Stimulated activated naive CD8-positive, alpha-beta T cell treated with anti-CD3 and anti-CD28 coated beads, Interleukin-15, Interleukin-2, amounts not matched to agents 100 ng/mL and 50 ng/mL, for 24 hours (primary cell): ENCODE measurements at regions not wholly inside any gene's neighbourhood (a gene's known extent, or its start where the extent isn't known, plus 50 kb on each side); places are given as distances from the start of the nearest gene placed in this dataset.
"Not testable (repeated sequence)": the region's sequence is repeated elsewhere in the genome, so short reads cannot be mapped to it uniquely, and the experiment has no call there.

ENCODE experiments used
- H3K27ac Mint-ChIP-seq: one replicate; pipeline ENCODE4 v1.8.0; 2021; ENCODE audit warnings: mild to moderate bottlenecking, mixed read lengths
- H3K27me3 Mint-ChIP-seq: one replicate; pipeline ENCODE4 v1.8.0; 2021; ENCODE audit warnings: mixed read lengths
- H3K36me3 Mint-ChIP-seq: one replicate; pipeline ENCODE4 v1.8.0; 2021; ENCODE audit warnings: low read depth, mixed read lengths
- H3K4me1 Mint-ChIP-seq: one replicate; pipeline ENCODE4 v1.8.0; 2021; ENCODE audit warnings: low read depth, mixed read lengths
- H3K4me3 Mint-ChIP-seq: one replicate; pipeline ENCODE4 v1.8.0; 2021; ENCODE audit warnings: mild to moderate bottlenecking, mixed read lengths
- H3K9me3 Mint-ChIP-seq: one replicate; pipeline ENCODE4 v1.8.0; 2021; ENCODE audit warnings: mixed read lengths

DNA sequence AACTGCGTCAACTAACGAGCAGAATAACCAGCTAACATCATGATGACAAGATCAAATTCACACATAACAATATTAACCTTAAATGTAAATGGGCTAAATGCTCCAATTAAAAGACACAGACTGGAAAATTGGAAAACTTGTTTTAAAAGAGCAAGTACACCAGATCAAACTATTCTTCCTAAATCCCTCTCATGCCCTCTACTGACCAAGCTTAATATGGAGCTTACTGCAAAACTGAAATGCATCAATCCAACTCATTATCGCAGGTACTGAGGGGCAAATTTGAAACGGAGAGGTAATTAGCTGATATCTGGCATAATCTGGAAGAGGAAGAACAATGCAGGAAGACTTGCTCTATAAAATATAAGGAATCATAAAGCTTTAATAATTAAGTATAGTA, 1223.8 kb downstream of the NXPH1 start:
- no peaks in the 10 kb centered on the region for H3K36me3 Mint-ChIP-seq
- no peak overlapping the region for H3K27ac Mint-ChIP-seq
- H3K4me1 Mint-ChIP-seq, result no peaks in the 10 kb centered on the region
- H3K4me3 Mint-ChIP-seq, result no peak overlapping the region
- H3K27me3 Mint-ChIP-seq, result no peaks in the 10 kb centered on the region
- H3K9me3 Mint-ChIP-seq, result peaks cover 14% of the 10 kb centered on the region

DNA sequence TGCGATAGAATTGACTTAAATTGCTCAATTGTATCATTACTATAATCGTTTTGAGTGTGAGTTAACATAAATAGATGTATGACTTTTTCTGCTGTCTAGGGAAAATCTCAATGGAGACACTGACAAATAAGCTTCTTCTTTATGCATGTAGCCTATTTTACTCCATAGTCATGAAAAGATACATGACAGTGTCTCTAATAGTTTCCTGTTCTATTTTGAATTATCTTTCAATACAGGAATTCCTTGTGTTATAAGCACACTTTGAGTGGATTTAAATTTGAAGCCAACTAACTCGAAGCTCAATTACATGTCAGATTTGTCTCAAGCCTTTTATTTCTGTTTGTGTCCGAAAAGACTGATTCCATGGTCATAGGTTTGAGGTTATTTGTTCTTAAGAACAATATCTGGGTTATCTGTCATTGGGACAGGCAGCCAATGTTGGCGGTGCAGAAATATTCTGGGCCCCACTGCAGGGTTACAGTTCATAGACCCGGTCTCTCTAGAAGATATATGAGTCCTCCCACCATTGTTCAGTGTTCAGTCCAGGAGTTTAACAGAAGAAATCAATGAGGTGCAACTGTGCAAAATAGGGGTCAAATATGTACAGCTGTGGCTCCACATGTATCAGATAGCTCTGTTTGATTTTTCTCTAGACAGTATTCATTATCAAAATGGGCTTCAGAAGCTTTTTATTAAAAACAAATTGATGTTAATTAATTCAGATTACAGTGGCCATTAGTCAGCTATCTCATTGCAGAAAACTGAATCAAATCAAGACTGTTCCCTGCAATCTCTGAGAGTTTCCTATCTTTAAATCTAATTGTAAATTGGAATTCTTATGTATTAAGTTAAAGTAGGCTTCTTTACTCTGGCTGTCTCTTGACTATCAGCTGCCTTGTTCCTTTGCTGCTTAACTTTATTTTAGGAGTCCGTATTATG, 1238.8 kb downstream of the NXPH1 start:
- Mint-ChIP-seq H3K27ac (no peak overlapping the region), H3K4me1 (no peaks in the 10 kb centered on the region), H3K27me3 (no peaks in the 10 kb centered on the region), H3K36me3 (no peaks in the 10 kb centered on the region), H3K9me3 (peaks cover 8% of the 10 kb centered on the region), H3K4me3 (no peak overlapping the region)

DNA sequence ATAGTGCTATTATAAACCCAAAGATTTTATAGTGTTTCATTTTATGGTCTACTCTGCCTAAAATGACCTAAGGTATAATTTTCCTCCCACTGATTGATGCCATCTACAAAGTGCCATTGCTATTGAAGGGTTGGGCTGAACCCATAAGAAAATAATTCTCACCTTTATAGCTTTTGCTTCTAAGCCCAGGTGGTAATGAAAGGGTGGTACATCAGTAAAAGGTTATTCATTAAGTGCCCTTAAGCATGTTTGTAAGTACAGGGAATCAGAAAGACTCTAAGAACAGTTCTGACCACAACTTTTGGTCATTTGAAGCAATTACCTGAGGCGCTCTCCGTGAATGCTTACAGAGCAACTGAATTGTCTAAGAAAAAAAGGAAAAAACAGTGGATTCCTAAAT, 1247.3 kb downstream of the NXPH1 start:
- H3K27me3 Mint-ChIP-seq, result no peaks in the 10 kb centered on the region
- no peak overlapping the region for H3K4me3 Mint-ChIP-seq
- H3K36me3 Mint-ChIP-seq, result no peaks in the 10 kb centered on the region
- H3K9me3 Mint-ChIP-seq, result peaks cover 6% of the 10 kb centered on the region
- no peaks in the 10 kb centered on the region for H3K4me1 Mint-ChIP-seq
- no peak overlapping the region for H3K27ac Mint-ChIP-seq

DNA sequence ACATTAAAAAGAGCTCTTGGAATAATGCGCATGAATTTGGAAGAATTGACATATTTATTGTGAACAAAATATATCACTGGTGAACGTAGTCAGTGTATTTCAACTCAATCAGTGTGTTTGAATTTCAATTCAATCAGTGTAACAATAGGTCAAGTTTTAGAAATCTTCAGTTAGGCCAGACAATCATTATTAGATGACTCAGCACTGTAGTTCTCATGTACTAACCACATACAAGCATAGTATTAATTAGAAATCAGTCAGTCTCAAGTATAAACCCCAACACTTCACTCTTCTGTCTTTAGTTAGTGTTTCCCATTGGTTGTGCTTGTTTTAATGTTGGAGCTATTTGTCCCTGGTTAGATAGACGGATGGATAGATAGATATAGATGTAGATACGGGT, 1247.9 kb downstream of the NXPH1 start:
- peaks cover 6% of the 10 kb centered on the region for H3K9me3 Mint-ChIP-seq
- no peak overlapping the region for H3K4me3 Mint-ChIP-seq
- H3K27ac Mint-ChIP-seq, result no peak overlapping the region
- no peaks in the 10 kb centered on the region for H3K4me1 Mint-ChIP-seq
- no peaks in the 10 kb centered on the region for H3K27me3 Mint-ChIP-seq
- no peaks in the 10 kb centered on the region for H3K36me3 Mint-ChIP-seq

DNA sequence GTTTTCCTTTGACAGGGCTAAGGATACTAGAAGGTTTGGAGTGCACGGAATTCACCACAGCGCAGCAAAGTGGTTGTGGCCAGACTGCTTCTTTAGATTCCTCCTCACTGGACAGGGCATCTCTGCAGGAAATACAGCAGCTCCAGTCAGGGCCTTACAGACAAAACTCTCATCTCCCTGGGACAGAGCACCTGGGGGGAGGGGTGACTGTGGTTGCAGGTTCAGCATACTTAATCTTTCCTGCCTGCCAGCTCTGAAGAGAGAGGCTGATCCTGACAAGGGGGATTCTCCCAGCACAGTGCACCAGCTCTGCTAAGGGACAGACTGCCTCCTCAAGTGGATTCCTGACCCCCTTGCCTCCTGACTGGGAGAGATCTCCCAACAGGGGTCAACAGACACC, 1257.9 kb downstream of the NXPH1 start:
- Mint-ChIP-seq H3K27me3 (no peaks in the 10 kb centered on the region), H3K27ac (no peak overlapping the region), H3K4me1 (no peaks in the 10 kb centered on the region), H3K36me3 (no peaks in the 10 kb centered on the region), H3K4me3 (no peak overlapping the region), H3K9me3 (peaks cover 8% of the 10 kb centered on the region)

DNA sequence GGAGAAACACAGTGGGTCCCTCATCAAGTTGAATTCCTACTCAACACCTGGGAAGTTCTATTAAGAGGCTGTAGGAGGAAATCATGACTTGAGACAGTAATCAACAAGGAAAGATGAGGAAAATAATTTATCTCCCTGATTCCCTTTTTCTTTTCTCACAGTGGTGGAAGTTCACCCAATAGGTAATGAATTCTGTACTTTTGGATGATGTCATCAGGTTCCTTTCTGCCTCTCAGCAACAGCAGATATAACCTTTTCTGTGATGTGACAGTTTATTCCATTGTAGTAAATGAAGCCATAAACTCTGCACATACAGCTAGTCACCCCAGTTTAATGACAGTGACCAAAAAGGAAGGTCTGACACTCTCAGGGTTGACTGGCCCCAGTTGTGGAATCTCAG, 1265.0 kb downstream of the NXPH1 start:
- Mint-ChIP-seq H3K9me3 (peaks cover 10% of the 10 kb centered on the region), H3K36me3 (no peaks in the 10 kb centered on the region), H3K4me3 (no peak overlapping the region), H3K27ac (no peak overlapping the region), H3K4me1 (no peaks in the 10 kb centered on the region), H3K27me3 (no peaks in the 10 kb centered on the region)

DNA sequence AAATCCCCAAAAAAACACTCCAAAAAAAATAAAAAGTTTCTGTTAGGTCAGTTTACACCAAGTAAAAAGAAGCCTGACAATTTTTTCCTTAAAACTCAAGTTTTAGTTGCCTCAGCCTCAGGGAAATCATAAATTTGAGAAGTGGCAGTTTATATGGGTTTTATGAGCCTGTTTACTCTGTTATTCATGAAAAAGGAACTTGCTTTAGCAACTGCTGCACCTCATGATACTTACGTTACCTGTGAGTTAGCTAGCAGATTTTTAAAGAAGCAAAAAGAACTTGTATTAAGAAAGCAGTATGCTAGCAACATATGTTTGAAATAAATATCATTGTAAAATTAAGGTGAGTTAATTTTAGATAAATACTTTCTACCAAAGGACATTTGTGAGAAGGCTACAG, 1264.5 kb upstream of the PHF14 start:
- no peaks in the 10 kb centered on the region for H3K36me3 Mint-ChIP-seq
- H3K9me3 Mint-ChIP-seq, result no peaks in the 10 kb centered on the region
- no peaks in the 10 kb centered on the region for H3K27me3 Mint-ChIP-seq
- no peak overlapping the region for H3K27ac Mint-ChIP-seq
- H3K4me1 Mint-ChIP-seq, result no peaks in the 10 kb centered on the region
- no peak overlapping the region for H3K4me3 Mint-ChIP-seq

DNA sequence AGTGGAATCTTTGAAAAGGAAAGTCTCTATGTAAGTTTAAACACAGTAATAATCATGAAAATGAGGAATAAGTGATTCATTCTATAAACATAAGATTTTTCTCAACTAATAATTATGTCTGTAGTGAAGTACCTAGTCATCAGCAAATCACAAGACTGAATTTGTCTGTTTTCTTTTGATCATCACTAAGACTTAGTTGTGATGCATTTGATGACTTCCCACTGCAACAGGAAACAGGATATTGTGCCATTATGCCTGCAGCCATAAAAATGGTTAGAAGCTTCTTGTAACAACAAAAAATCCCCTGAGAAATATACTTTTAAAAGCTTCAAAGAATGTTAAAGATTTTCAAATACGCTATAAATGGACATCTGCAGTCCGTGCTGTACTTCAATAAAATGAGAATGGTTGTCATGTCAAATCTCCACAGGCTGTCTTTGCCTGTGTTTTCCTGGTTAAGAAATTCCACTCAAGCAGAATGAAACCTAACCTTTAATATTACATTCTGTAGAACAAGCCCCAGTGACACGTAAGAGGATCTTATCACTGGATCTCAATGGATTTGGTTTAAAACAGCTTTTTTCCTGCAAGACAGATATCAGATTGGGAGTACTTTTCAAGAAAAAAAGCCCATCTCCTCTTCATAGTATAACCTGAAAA, 1262.3 kb upstream of the PHF14 start:
- H3K36me3 Mint-ChIP-seq, result no peaks in the 10 kb centered on the region
- H3K27ac Mint-ChIP-seq, result no peak overlapping the region
- H3K9me3 Mint-ChIP-seq, result no peaks in the 10 kb centered on the region
- no peaks in the 10 kb centered on the region for H3K27me3 Mint-ChIP-seq
- no peaks in the 10 kb centered on the region for H3K4me1 Mint-ChIP-seq
- no peak overlapping the region for H3K4me3 Mint-ChIP-seq

DNA sequence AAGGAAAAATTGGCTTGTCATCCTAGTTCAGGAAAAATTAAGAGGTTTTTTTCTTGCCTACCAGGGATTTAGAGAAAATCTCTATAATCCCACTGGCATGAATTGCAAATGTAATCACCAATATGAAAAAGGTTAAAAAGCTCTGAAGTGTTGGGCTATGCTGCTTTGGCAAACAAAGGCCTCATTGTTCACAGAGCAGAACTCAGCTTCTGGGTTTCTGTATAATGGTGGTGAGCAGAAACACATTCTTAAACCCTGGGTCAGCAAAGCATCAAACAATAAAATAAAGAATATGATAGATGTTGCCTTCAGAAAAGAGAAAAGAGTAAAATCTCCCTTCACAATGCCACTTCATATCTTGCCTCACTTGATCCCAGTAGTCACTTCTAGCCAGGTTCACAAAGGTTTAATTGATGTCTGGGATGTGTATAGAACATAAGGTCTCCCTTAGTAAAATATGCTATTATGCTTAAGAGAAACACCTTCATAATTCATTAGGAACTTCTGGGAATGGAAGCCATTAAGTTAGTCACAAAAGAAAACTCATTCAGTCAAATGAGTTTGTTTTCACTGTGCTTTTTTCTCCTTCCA, 1255.5 kb upstream of the PHF14 start:
- Mint-ChIP-seq H3K9me3 (peaks cover 3% of the 10 kb centered on the region), H3K27ac (no peak overlapping the region), H3K4me3 (no peak overlapping the region), H3K4me1 (no peaks in the 10 kb centered on the region), H3K27me3 (no peaks in the 10 kb centered on the region), H3K36me3 (no peaks in the 10 kb centered on the region)

DNA sequence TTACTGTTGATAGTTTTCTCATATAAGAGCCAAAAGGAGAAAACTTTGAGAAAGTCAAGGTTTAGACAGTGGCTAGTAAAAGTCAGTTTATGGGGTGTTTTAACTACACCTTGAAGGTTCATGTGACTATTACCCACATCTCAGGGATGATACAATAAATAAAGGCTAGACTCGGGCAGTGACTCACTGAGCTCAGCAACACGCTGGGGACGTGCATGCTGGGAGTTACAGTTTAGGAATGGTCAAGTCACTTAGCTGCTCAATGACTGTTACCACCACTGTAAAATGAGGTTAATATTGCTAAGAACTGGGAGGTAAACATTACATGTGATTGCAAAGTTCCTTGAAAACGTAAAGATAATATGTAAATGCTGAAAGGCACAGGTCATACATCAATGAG, 1254.4 kb upstream of the PHF14 start:
- H3K9me3 Mint-ChIP-seq, result peaks cover 4% of the 10 kb centered on the region
- no peak overlapping the region for H3K4me3 Mint-ChIP-seq

DNA sequence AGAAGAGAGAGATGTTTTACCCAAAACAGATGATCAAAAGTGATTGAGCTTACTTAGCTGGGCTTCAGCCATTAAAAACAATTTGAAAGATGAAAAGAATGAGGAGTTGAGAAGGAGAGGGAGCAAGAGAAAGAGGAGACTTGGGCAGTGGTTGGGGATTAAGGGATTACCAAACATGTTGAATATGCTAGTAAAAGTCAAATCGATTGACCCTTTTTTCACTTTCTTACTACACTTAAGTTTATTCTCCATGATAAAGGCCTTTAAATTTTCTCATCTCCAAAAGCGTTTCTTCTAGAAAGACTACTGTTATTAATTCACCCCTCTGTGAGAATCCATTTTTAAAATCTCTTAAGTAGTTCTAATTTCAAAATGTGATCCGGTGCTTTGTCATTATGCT, 1254.0 kb upstream of the PHF14 start:
- no peaks in the 10 kb centered on the region for H3K4me1 Mint-ChIP-seq
- H3K9me3 Mint-ChIP-seq, result peaks cover 8% of the 10 kb centered on the region
- H3K4me3 Mint-ChIP-seq, result no peak overlapping the region
- H3K27me3 Mint-ChIP-seq, result no peaks in the 10 kb centered on the region
- no peaks in the 10 kb centered on the region for H3K36me3 Mint-ChIP-seq
- H3K27ac Mint-ChIP-seq, result no peak overlapping the region

More for the DNA sequence above, 1254.4 kb upstream of the PHF14 start:
- no peaks in the 10 kb centered on the region for H3K4me1 Mint-ChIP-seq
- no peak overlapping the region for H3K27ac Mint-ChIP-seq
- H3K27me3 Mint-ChIP-seq, result no peaks in the 10 kb centered on the region
- H3K36me3 Mint-ChIP-seq, result no peaks in the 10 kb centered on the region

DNA sequence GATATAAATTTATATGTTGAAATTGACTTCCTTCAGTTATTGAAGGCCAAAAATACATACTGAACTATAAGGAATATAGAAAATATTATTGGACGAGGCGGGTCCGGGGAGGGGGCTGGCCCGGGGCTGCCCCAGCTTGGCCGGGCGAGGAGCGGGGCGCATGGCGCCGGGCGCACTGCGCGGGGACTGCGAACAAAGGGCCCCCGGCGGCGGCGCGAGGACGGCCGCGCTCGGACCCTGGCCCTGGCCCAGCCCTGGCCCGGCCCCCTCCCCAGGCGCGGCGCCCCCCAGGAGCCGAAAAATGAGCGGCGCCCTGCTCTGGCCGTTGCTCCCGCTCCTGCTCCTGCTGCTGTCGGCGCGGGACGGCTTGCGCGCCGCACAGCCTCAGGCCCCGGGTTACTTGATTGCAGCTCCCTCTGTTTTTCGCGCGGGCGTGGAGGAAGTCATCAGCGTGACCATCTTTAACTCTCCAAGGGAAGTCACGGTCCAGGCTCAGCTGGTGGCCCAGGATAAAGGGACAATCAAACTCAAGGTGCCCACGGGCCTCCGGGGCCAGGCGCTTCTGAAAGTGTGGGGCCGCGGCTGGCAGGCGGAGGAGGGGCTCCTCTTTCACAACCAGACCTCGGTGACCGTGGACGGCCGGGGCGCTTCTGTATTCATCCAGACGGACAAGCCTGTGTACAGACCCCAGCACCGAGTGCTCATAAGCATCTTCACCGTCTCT, 1247.6 kb upstream of the PHF14 start:
- not testable (repeated sequence) for H3K27me3 Mint-ChIP-seq, H3K4me1 Mint-ChIP-seq, H3K9me3 Mint-ChIP-seq, H3K36me3 Mint-ChIP-seq, H3K4me3 Mint-ChIP-seq, H3K27ac Mint-ChIP-seq

DNA sequence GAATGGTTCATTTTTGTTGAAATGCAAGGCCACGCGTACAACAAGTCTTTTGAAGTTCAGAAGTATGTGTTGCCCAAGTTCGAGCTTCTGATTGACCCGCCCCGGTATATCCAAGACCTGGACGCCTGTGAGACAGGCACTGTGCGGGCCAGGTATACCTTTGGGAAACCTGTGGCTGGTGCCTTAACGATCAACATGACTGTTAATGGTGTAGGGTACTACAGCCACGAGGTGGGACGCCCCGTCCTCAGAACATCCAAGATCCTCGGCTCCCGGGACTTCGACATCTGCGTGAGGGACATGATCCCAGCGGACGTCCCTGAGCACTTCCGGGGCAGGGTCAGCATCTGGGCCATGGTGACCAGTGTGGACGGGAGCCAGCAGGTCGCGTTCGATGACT, 1246.9 kb upstream of the PHF14 start:
- H3K9me3 Mint-ChIP-seq, H3K36me3 Mint-ChIP-seq, H3K4me3 Mint-ChIP-seq, H3K4me1 Mint-ChIP-seq, H3K27ac Mint-ChIP-seq, H3K27me3 Mint-ChIP-seq: not testable (repeated sequence)

DNA sequence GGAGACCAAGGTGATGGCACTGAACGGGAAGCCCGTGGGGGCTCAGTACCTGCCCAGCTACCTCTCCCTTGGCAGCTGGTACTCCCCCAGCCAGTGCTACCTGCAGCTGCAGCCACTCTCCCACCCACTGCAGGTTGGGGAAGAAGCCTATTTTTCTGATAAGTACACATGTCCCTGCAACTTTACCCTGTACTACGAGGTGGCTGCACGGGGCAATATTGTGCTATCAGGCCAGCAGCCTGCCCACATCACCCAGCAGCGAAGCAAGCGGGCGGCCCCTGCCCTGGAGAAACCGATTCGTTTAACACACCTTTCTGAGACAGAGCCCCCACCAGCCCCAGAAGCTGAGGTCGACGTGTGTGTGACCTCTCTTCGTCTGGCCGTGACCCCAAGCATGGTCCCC, 1246.2 kb upstream of the PHF14 start:
- not testable (repeated sequence) for H3K9me3 Mint-ChIP-seq, H3K36me3 Mint-ChIP-seq, H3K4me3 Mint-ChIP-seq, H3K27ac Mint-ChIP-seq, H3K27me3 Mint-ChIP-seq, H3K4me1 Mint-ChIP-seq

DNA sequence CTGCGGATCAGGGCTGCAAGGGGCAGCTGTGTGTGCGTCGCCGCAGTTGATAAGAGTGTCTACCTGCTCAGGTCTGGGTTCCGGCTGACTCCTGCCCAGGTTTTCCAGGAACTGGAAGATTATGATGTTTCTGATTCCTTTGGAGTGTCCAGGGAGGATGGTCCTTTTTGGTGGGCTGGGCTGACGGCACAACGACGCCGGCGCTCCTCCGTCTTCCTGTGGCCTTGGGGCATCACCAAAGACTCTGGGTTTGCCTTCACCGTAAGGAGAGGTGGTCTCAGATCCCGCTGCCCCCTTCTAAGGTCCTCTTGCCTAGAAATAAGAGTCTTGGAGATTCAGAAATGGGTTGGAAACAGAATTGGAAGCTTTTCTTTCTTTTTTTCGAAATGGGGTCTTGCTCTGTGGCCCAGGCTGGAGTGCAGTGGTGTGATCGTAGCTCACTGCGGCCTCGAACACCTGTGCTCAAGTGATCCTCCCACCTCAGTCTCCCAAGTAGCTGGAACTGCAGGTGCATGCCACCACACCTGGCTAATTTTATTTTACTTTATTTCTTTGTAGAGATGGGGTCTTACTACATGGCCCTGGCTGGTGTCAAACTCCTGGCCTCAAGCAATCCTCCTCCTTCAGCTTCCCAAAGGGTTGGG, 1245.5 kb upstream of the PHF14 start:
- not testable (repeated sequence) for H3K9me3 Mint-ChIP-seq, H3K4me3 Mint-ChIP-seq, H3K27ac Mint-ChIP-seq, H3K36me3 Mint-ChIP-seq, H3K27me3 Mint-ChIP-seq, H3K4me1 Mint-ChIP-seq
